Kidney epithelial cell (primary cell): ENCODE measurements at regions not wholly inside any gene's neighbourhood (a gene's known extent, or its start where the extent isn't known, plus 50 kb on each side); places are given as distances from the start of the nearest gene placed in this dataset.

Experiments
- DNase-seq: peaks from one replicate; pipeline ENCODE4 v3.0.0-alpha.2; 2010; ENCODE audit warnings: low read depth
- H3K27me3 ChIP-seq: 2 replicates; pipeline ENCODE4 v1.6.0; 2011; ENCODE audit warnings: low read length; ENCODE audit not compliant: control insufficient read depth, insufficient read depth
- H3K36me3 ChIP-seq: 2 replicates; pipeline ENCODE4 v1.5.1; 2011; ENCODE audit warnings: low read length; ENCODE audit not compliant: control insufficient read depth, insufficient read depth
- H3K4me3 ChIP-seq: 2 replicates; pipeline ENCODE4 v1.5.1; 2011; ENCODE audit warnings: low read depth, mild to moderate bottlenecking, control low read depth, low read length
- TF ChIP-seq, protein P1 (sequence below): IDR thresholded peaks from 2 replicates; pipeline ENCODE4 v1.5.1; 2011; ENCODE audit warnings: mild to moderate bottlenecking, moderate library complexity, low read length, control low read depth, inconsistent platforms; ENCODE audit not compliant: insufficient read depth, poor library complexity, severe bottlenecking

- no peak for DNase-seq
- Histone ChIP-seq H3K36me3 (no peaks in the 10 kb centered on the region), H3K4me3 (no peak overlapping the region), H3K27me3 (no peaks in the 10 kb centered on the region)
- TF ChIP-seq, protein P1, sequence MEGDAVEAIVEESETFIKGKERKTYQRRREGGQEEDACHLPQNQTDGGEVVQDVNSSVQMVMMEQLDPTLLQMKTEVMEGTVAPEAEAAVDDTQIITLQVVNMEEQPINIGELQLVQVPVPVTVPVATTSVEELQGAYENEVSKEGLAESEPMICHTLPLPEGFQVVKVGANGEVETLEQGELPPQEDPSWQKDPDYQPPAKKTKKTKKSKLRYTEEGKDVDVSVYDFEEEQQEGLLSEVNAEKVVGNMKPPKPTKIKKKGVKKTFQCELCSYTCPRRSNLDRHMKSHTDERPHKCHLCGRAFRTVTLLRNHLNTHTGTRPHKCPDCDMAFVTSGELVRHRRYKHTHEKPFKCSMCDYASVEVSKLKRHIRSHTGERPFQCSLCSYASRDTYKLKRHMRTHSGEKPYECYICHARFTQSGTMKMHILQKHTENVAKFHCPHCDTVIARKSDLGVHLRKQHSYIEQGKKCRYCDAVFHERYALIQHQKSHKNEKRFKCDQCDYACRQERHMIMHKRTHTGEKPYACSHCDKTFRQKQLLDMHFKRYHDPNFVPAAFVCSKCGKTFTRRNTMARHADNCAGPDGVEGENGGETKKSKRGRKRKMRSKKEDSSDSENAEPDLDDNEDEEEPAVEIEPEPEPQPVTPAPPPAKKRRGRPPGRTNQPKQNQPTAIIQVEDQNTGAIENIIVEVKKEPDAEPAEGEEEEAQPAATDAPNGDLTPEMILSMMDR: no peak
Observed at GRCh38 chr2:129178356-129178755, 801.1 kb upstream of the RAB6C start.

- H3K27me3 ChIP-seq: no peaks in the 10 kb centered on the region
- TF ChIP-seq, protein P1: no peak
- no peak overlapping the region for H3K4me3 ChIP-seq
- no peaks in the 10 kb centered on the region for H3K36me3 ChIP-seq
- no peak for DNase-seq
Observed at GRCh38 chr2:129179199-129179598, 800.3 kb upstream of the RAB6C start.

DNA sequence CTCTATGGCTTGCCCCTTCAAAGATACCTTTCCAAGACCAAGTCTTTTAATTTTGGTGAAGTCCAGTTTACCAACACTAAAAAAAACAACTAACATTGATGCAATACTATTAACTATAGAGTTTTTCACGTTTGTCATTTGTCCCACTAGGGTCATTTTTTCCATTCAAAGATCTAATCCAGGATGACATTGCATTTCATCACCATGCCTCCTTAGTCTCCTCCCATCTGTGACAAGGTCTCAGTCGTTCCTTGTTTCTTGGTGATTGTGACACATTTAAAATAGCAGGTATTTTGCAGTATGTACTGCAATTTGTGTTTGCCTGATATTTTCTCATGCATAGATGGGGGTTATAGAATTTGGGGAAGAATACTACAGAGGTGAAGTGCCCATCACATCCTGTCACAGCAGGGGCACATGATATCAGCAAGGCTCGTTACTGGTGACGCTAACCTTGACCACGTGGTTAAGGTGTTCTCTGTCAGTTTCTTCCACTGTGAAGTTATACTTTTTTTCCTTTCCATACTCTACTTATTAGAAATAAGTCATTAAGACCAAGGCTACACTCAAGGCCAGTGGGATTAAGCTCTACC lies 799.2 kb upstream of the RAB6C start:
- DNase-seq: no peak
- Histone ChIP-seq H3K27me3 (no peaks in the 10 kb centered on the region), H3K4me3 (no peak overlapping the region), H3K36me3 (no peaks in the 10 kb centered on the region)
- TF ChIP-seq, protein P1: no peak

DNA sequence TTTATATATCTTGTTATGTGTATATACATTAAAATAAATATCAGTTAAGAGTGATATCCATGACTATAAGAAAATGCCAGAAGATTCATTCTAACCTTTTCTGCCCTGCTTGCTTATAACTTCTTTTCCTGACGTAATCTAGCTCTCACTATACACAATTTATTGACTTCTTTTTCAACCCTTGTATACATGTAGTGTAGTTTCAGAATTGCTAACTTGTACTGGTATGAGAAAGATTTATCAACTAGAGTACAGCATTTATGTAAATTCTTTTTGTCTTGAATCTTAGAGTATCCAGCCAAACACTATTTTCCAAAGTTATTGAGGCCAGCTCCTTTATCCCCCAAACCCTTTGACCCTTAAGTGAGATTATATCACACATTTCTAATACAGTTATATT lies 798.0 kb upstream of the RAB6C start:
- Histone ChIP-seq H3K27me3 (no peaks in the 10 kb centered on the region), H3K4me3 (no peak overlapping the region), H3K36me3 (no peaks in the 10 kb centered on the region)
- no peak for DNase-seq
- TF ChIP-seq, protein P1: no peak

GRCh38 chr2:129181963-129182362 lies 797.5 kb upstream of the RAB6C start:
- no peaks in the 10 kb centered on the region for H3K36me3 ChIP-seq
- no peak overlapping the region for H3K4me3 ChIP-seq
- TF ChIP-seq, protein P1: no peak
- H3K27me3 ChIP-seq: no peaks in the 10 kb centered on the region
- DNase-seq: no peak

- no peak overlapping the region for H3K4me3 ChIP-seq
- no peak for DNase-seq
- TF ChIP-seq, protein P1: no peak
- H3K27me3 ChIP-seq: no peaks in the 10 kb centered on the region
- H3K36me3 ChIP-seq: no peaks in the 10 kb centered on the region
Observed at GRCh38 chr2:129187343-129187742, 792.1 kb upstream of the RAB6C start.
